SJCRH30 (cell line): ENCODE measurements at regions not wholly inside any gene's neighbourhood (a gene's known extent, or its start where the extent isn't known, plus 50 kb on each side); places are given as distances from the start of the nearest gene placed in this dataset.
A peak's percentile ranks its signal among the peaks of the same experiment; 100 is the strongest.

Source experiments
- DNase-seq, 2 experiments: peaks; one replicate each; pipeline ENCODE4 v3.0.0-alpha.2; 2015 to 2020
- H3K27ac ChIP-seq: fragments of 250-450 bp; sonication (Bioruptor Pico); 2 replicates; pipeline ENCODE4 v1.5.1; 2020; ENCODE audit warnings: mild to moderate bottlenecking, moderate library complexity
- H3K27me3 ChIP-seq: fragments of 250-450 bp; sonication (Bioruptor Pico); 2 replicates; pipeline ENCODE4 v1.5.1; 2020; ENCODE audit warnings: mild to moderate bottlenecking, moderate library complexity
- H3K36me3 ChIP-seq: fragments of 250-450 bp; sonication (Bioruptor Pico); 2 replicates; pipeline ENCODE4 v1.5.1; 2020; ENCODE audit warnings: mild to moderate bottlenecking, moderate library complexity
- H3K4me1 ChIP-seq: fragments of 250-450 bp; sonication (Bioruptor Pico); 2 replicates; pipeline ENCODE4 v1.5.1; 2020; ENCODE audit warnings: mild to moderate bottlenecking, moderate library complexity
- H3K4me3 ChIP-seq: fragments of 250-450 bp; sonication (Bioruptor Pico); 2 replicates; pipeline ENCODE4 v1.5.1; 2020; ENCODE audit warnings: mild to moderate bottlenecking, moderate library complexity
- H3K9me3 ChIP-seq: fragments of 250-450 bp; sonication (Bioruptor Pico); replicated peaks from 2 replicates; pipeline ENCODE4 v1.5.1; 2020; ENCODE audit warnings: mild to moderate bottlenecking, moderate library complexity

GRCh38 chr10:128875030-128875744 is 591.9 kb upstream of the MGMT start:
- no peak for DNase-seq
- Histone ChIP-seq H3K9me3 (no peaks in the 10 kb centered on the region), H3K4me1 (no peaks in the 10 kb centered on the region), H3K36me3 (no peaks in the 10 kb centered on the region), H3K27me3 (no peaks in the 10 kb centered on the region), H3K27ac (no peak overlapping the region), H3K4me3 (no peak overlapping the region)

GRCh38 chr10:128875956-128876736 is 590.9 kb upstream of the MGMT start:
- no peaks in the 10 kb centered on the region for H3K9me3 ChIP-seq
- DNase-seq, result no peak

GRCh38 chr10:128877141-128877540 is 589.9 kb upstream of the MGMT start:
- no peaks in the 10 kb centered on the region for H3K4me1 ChIP-seq
- DNase-seq, result no peak
- no peak overlapping the region for H3K27ac ChIP-seq
- no peaks in the 10 kb centered on the region for H3K9me3 ChIP-seq
- no peak overlapping the region for H3K4me3 ChIP-seq
- H3K36me3 ChIP-seq, result no peaks in the 10 kb centered on the region
- no peaks in the 10 kb centered on the region for H3K27me3 ChIP-seq

More at GRCh38 chr10:128875956-128876736, 590.9 kb upstream of the MGMT start:
- no peak overlapping the region for H3K27ac ChIP-seq
- H3K36me3 ChIP-seq, result no peaks in the 10 kb centered on the region
- H3K27me3 ChIP-seq, result no peaks in the 10 kb centered on the region
- H3K4me3 ChIP-seq, result no peak overlapping the region
- H3K4me1 ChIP-seq, result no peaks in the 10 kb centered on the region

GRCh38 chr10:128877936-128878335 is 589.1 kb upstream of the MGMT start:
- DNase-seq, result no peak
- H3K27me3 ChIP-seq, result no peaks in the 10 kb centered on the region
- H3K9me3 ChIP-seq, result no peaks in the 10 kb centered on the region

GRCh38 chr10:128879030-128879429 is 588.0 kb upstream of the MGMT start:
- Histone ChIP-seq H3K36me3 (no peaks in the 10 kb centered on the region), H3K4me1 (peaks cover 8% of the 10 kb centered on the region; the same call in 1 of the 2 replicates), H3K9me3 (no peaks in the 10 kb centered on the region), H3K27ac (no peak overlapping the region), H3K27me3 (no peaks in the 10 kb centered on the region), H3K4me3 (no peak overlapping the region)
- no peak for DNase-seq

More at GRCh38 chr10:128877936-128878335, 589.1 kb upstream of the MGMT start:
- Histone ChIP-seq H3K36me3 (no peaks in the 10 kb centered on the region), H3K4me1 (no peaks in the 10 kb centered on the region; the same call in 1 of the 2 replicates), H3K4me3 (no peak overlapping the region), H3K27ac (no peak overlapping the region)

GRCh38 chr10:128879441-128880140 is 587.5 kb upstream of the MGMT start:
- H3K9me3 ChIP-seq, result no peaks in the 10 kb centered on the region
- no peaks in the 10 kb centered on the region for H3K36me3 ChIP-seq
- H3K4me1 ChIP-seq, result peaks cover 11% of the 10 kb centered on the region; the same call in 1 of the 2 replicates
- H3K27ac ChIP-seq, result no peak overlapping the region
- DNase-seq, result no peak
- no peak overlapping the region for H3K4me3 ChIP-seq
- H3K27me3 ChIP-seq, result no peaks in the 10 kb centered on the region

- DNase-seq, result no peak
- Histone ChIP-seq H3K27ac (no peak overlapping the region), H3K4me1 (peaks cover 11% of the 10 kb centered on the region; the same call in 1 of the 2 replicates), H3K36me3 (no peaks in the 10 kb centered on the region), H3K27me3 (no peaks in the 10 kb centered on the region), H3K9me3 (no peaks in the 10 kb centered on the region), H3K4me3 (no peak overlapping the region)
Observed at GRCh38 chr10:128880159-128880725, 586.8 kb upstream of the MGMT start.

GRCh38 chr10:128881086-128881485 is 586.0 kb upstream of the MGMT start:
- no peaks in the 10 kb centered on the region for H3K27me3 ChIP-seq
- H3K27ac ChIP-seq, result no peak overlapping the region
- no peak for DNase-seq
- H3K4me3 ChIP-seq, result no peak overlapping the region
- H3K9me3 ChIP-seq, result no peaks in the 10 kb centered on the region
- H3K4me1 ChIP-seq, result peaks cover 11% of the 10 kb centered on the region; the same call in 1 of the 2 replicates
- no peaks in the 10 kb centered on the region for H3K36me3 ChIP-seq

GRCh38 chr10:128883231-128884032 is 583.6 kb upstream of the MGMT start:
- Histone ChIP-seq H3K27ac (peak overlapping the region; percentile 88), H3K4me3 (no peak overlapping the region), H3K36me3 (no peaks in the 10 kb centered on the region), H3K4me1 (peaks cover 11% of the 10 kb centered on the region; the same call in 1 of the 2 replicates), H3K27me3 (no peaks in the 10 kb centered on the region), H3K9me3 (no peaks in the 10 kb centered on the region)
- peak; percentile 66 to 68 for DNase-seq

- Histone ChIP-seq H3K27ac (peak overlapping the region; percentile 88), H3K27me3 (no peaks in the 10 kb centered on the region), H3K9me3 (no peaks in the 10 kb centered on the region), H3K4me1 (peaks cover 11% of the 10 kb centered on the region; the same call in 1 of the 2 replicates), H3K36me3 (no peaks in the 10 kb centered on the region), H3K4me3 (no peak overlapping the region)
- no peak for DNase-seq
Observed at GRCh38 chr10:128884033-128884425, 583.0 kb upstream of the MGMT start.

- H3K27me3 ChIP-seq, result no peaks in the 10 kb centered on the region
- H3K4me1 ChIP-seq, result peaks cover 11% of the 10 kb centered on the region; the same call in 1 of the 2 replicates
- no peak for DNase-seq
- H3K36me3 ChIP-seq, result no peaks in the 10 kb centered on the region
- H3K27ac ChIP-seq, result peak overlapping the region; percentile 88; the same call in 1 of the 2 replicates
- no peaks in the 10 kb centered on the region for H3K9me3 ChIP-seq
- H3K4me3 ChIP-seq, result no peak overlapping the region
Observed at GRCh38 chr10:128884496-128885072, 582.5 kb upstream of the MGMT start.

- H3K36me3 ChIP-seq, result no peaks in the 10 kb centered on the region
- peaks cover 11% of the 10 kb centered on the region; the same call in 1 of the 2 replicates for H3K4me1 ChIP-seq
- no peak overlapping the region for H3K4me3 ChIP-seq
- no peaks in the 10 kb centered on the region for H3K27me3 ChIP-seq
- H3K27ac ChIP-seq, result no peak overlapping the region
- no peaks in the 10 kb centered on the region for H3K9me3 ChIP-seq
- no peak for DNase-seq
Observed at GRCh38 chr10:128885573-128886555, 581.2 kb upstream of the MGMT start.

GRCh38 chr10:128887856-128888255 is 579.2 kb upstream of the MGMT start:
- DNase-seq, result no peak
- Histone ChIP-seq H3K36me3 (no peaks in the 10 kb centered on the region), H3K4me1 (peaks cover 11% of the 10 kb centered on the region; the same call in 1 of the 2 replicates), H3K4me3 (no peak overlapping the region), H3K27me3 (no peaks in the 10 kb centered on the region), H3K27ac (no peak overlapping the region), H3K9me3 (no peaks in the 10 kb centered on the region)
